ENCODE measurements at regions not wholly inside any gene's neighbourhood (a gene's known extent, or its start where the extent isn't known, plus 50 kb on each side); places are given as distances from the start of the nearest gene placed in this dataset.

DNA sequence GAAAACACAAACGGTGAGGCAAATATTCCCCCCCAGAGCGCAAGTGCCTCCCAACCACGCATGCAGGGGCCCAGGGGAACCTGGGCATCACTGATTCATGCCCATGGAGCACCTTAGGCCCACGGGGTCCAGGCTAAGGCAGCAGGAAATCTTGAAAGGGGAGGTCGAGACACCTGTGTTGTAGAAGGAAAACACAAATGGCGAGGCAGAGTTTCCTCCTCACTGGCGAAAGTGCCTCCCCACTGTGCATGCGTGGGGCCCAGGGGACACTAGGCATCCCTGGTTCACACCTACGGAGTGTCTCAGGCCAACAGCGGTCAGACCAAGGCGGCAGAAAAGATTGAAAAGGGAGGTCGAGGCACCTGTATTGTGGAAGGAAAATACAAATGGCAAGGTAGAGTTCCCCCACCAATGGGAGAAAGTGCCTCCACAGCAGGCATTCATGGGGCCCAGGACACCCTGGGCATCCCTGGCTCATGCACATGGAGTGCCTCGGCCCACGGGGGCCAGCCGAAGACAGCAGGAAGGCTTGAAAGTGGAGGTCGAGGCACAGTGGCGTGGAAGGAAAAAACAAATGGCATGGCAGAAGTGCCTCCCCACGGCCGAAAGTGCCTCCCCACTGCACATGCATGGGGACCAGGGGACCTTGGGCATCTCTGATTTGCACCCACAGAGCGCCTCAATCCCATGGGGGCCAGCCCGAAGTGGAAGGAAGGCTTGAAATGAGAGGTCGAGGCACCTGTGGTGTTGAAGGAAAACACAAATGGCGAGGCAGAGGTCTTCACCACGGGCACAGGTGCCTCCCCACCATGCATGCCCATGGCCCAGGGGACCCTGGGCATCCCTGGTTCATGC lies 368.8 kb downstream of the ALG10 start:
- no peak for DNase-seq
- intact Hi-C loops (cut with DNase I; ENCODE audit: low total_unique reads) = no loop called here
- H3K9me3 ChIP-seq = peaks cover 3 to 100% (median 98%) of the 10 kb centered on the region in 4 donors

DNA sequence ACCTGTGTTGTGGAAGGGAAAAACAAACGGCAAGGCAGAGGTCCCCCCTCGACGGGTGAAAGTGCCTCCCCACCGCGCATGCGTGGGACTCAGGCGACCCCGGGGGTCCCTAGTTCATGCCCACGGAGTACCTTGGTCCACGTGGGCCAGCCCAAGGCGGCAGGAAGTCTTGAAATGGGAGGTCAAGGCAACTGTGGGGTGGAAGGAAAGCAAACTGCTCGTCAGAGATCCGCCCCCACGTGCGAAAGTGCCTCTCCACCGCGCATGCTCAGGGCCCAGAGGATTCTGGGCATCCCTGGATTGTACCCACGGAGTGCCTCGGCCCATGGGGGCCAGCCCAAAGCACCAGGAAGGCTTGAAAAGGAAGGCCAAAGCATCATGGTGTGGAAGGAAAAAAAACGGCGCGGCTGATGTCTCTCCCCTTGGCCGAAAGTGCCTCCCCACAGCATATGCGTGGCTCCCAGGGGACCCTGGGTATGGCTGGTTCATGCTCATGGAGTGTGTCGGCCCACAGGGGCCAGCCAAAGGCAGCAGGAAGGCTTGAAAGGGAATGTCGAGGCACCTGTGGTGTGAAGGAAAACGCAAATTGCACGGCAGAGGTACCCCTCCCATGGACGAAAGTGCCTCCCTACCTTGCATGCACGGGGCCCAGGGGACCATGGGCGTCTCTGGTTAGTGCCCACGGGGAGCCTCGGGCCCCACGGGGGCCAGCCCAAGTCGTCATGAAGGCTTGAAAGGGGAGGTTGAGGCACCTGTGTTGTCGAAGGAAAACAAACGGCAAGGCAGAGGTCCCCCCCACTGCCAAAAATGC lies 369.7 kb downstream of the ALG10 start:
- peaks cover 3 to 100% (median 98%) of the 10 kb centered on the region in 4 donors for H3K9me3 ChIP-seq
- no peak for TF ChIP-seq POLR2AphosphoS5 (IDR thresholded peaks at IDR 0.05)
- no peak for TF ChIP-seq EP300 (IDR thresholded peaks at IDR 0.05)
- TF ChIP-seq, protein P1, sequence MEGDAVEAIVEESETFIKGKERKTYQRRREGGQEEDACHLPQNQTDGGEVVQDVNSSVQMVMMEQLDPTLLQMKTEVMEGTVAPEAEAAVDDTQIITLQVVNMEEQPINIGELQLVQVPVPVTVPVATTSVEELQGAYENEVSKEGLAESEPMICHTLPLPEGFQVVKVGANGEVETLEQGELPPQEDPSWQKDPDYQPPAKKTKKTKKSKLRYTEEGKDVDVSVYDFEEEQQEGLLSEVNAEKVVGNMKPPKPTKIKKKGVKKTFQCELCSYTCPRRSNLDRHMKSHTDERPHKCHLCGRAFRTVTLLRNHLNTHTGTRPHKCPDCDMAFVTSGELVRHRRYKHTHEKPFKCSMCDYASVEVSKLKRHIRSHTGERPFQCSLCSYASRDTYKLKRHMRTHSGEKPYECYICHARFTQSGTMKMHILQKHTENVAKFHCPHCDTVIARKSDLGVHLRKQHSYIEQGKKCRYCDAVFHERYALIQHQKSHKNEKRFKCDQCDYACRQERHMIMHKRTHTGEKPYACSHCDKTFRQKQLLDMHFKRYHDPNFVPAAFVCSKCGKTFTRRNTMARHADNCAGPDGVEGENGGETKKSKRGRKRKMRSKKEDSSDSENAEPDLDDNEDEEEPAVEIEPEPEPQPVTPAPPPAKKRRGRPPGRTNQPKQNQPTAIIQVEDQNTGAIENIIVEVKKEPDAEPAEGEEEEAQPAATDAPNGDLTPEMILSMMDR (IDR thresholded peaks at IDR 0.05) = no peak
- TF ChIP-seq POLR2A (IDR thresholded peaks at IDR 0.05) = no peak
- intact Hi-C loops (cut with DNase I; ENCODE audit: low total_unique reads) = no loop called here

More for the DNA sequence above, 368.8 kb downstream of the ALG10 start:
- 72 to 77% (median 74%) methylated on average over 24 of the region's 24 CpGs for WGBS, 5 donors
- H3K4me3 ChIP-seq = no peak overlapping the region
- no peak for TF ChIP-seq POLR2AphosphoS5 (IDR thresholded peaks at IDR 0.05)
- TF ChIP-seq EP300 (IDR thresholded peaks at IDR 0.05) = no peak
- TF ChIP-seq POLR2A (IDR thresholded peaks at IDR 0.05) = no peak
- TF ChIP-seq, protein P1 (IDR thresholded peaks at IDR 0.05) = no peak
- H3K27ac ChIP-seq = no peak overlapping the region
- H3K4me1 ChIP-seq = no peaks in the 10 kb centered on the region
- no peaks in the 10 kb centered on the region for H3K36me3 ChIP-seq
- H3K27me3 ChIP-seq = peaks cover 0 to 29% (median 0%) of the 10 kb centered on the region in 3 donors

DNA sequence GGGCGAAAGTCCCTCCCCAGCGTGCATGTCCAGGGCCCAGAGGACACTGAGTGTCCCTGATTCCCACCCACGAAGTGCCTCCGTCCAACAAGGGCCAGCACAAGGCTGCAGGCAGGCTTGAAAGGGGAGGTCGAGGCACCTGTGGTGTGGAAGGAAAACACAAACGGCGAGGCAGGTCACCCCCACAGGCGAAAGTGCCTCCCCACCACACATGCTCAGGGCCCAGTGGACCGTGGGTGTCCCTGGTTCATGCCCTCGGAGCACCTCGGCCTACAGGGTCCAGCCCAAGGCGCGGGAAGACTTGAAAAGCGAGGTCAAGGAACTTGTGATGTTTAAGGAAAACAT lies 370.4 kb downstream of the ALG10 start:
- Histone ChIP-seq H3K4me3 (no peak overlapping the region), H3K27me3 (peaks cover 0 to 29% (median 0%) of the 10 kb centered on the region in 3 donors), H3K36me3 (no peaks in the 10 kb centered on the region), H3K9me3 (peaks cover 4 to 100% (median 98%) of the 10 kb centered on the region in 4 donors), H3K4me1 (no peaks in the 10 kb centered on the region), H3K27ac (no peak overlapping the region)
- 72 to 83% (median 78%) methylated on average over 14 of the region's 14 CpGs for WGBS, 5 donors
- intact Hi-C loops (cut with DNase I; ENCODE audit: low total_unique reads) = no loop called here
- DNase-seq = peak in 1 of 2 donors; percentile 22
- TF ChIP-seq EP300 (IDR thresholded peaks at IDR 0.05) (no peak), POLR2A (IDR thresholded peaks at IDR 0.05) (no peak), POLR2AphosphoS5 (IDR thresholded peaks at IDR 0.05) (no peak)
- TF ChIP-seq, protein P1 (IDR thresholded peaks at IDR 0.05) = no peak

More for the DNA sequence above, 369.7 kb downstream of the ALG10 start:
- Histone ChIP-seq H3K27ac (no peak overlapping the region), H3K4me3 (no peak overlapping the region), H3K4me1 (no peaks in the 10 kb centered on the region), H3K27me3 (peaks cover 0 to 29% (median 0%) of the 10 kb centered on the region in 3 donors), H3K36me3 (no peaks in the 10 kb centered on the region)
- WGBS, 5 donors = 64 to 72% (median 68%) methylated on average over 36 to 37 of the region's 37 CpGs
- DNase-seq = peak in 1 of 2 donors; percentile 11

DNA sequence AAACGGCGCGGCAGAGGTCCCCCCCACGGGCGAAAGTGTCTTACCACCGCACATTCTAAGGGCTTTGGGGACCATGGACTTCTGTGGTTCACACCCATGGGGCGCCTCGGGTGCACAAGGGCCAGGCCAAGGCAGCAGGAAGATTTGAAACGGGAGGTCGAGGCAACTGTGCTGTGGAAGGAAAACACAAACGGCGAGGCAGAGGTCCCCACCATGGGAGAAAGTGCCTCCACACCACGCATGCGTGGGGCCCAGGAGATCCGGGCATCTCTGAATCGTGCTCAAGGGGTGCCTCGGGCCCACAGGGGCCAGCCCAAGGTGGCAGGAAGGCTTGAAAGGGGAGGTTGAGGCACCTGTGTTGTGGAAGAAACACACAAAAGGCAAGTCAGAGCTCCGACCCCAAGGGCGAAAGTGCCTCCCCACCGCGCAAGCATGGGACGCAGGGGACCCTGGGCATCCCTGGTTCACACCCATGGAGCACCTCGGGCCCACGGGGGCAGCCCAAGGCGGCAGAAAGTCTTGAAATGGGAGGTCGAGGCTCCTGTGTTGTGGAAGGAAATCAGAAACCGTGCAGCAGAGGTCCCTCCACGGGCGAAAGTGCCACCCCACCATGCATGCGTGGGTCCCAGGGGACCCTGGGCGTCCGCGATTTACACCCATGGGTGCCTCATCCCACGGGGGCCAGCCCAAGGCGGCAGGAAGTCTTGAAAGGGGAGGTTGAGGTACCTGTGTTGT lies 371.0 kb downstream of the ALG10 start:
- no peak for TF ChIP-seq EP300 (IDR thresholded peaks at IDR 0.05)
- no peak for TF ChIP-seq POLR2AphosphoS5 (IDR thresholded peaks at IDR 0.05)
- TF ChIP-seq, protein P1 (IDR thresholded peaks at IDR 0.05) = no peak
- H3K9me3 ChIP-seq = peaks cover 4 to 100% (median 98%) of the 10 kb centered on the region in 4 donors
- no peak overlapping the region for H3K4me3 ChIP-seq
- H3K27me3 ChIP-seq = peaks cover 0 to 28% (median 0%) of the 10 kb centered on the region in 3 donors
- intact Hi-C loops (cut with DNase I; ENCODE audit: low total_unique reads) = no loop called here
- peak in 1 of 2 donors; percentile 14 for DNase-seq
- H3K36me3 ChIP-seq = no peaks in the 10 kb centered on the region
- no peak overlapping the region for H3K27ac ChIP-seq
- no peaks in the 10 kb centered on the region for H3K4me1 ChIP-seq
- WGBS, 5 donors = 59 to 73% (median 63%) methylated on average over 31 to 35 of the region's 35 CpGs

Measured in stomach (tissue), 8 donors.